Mammary epithelial cell (primary cell): ENCODE measurements at regions not wholly inside any gene's neighbourhood (a gene's known extent, or its start where the extent isn't known, plus 50 kb on each side); places are given as distances from the start of the nearest gene placed in this dataset.

Experiments used
- EZH2 ChIP-seq: IDR thresholded peaks from 2 replicates; pipeline ENCODE4 v1.6.1; 2012; ENCODE audit warnings: low read length, inconsistent platforms, borderline replicate concordance
- TF ChIP-seq, protein P1 (sequence below), 2 donors: IDR thresholded peaks in 1 of 2; conservative IDR thresholded peaks in 1 of 2; 2 replicates each; pipeline ENCODE4 v1.5.1; 2011 to 2012; ENCODE audit warnings: inconsistent platforms in 2 of 2, low read length in 2 of 2, mild to moderate bottlenecking in 2 of 2, control low read depth in 1 of 2, low read depth in 1 of 2; ENCODE audit not compliant: insufficient read depth in 1 of 2; ENCODE audit errors: extremely low read depth in 1 of 2

- TF ChIP-seq, protein P1, sequence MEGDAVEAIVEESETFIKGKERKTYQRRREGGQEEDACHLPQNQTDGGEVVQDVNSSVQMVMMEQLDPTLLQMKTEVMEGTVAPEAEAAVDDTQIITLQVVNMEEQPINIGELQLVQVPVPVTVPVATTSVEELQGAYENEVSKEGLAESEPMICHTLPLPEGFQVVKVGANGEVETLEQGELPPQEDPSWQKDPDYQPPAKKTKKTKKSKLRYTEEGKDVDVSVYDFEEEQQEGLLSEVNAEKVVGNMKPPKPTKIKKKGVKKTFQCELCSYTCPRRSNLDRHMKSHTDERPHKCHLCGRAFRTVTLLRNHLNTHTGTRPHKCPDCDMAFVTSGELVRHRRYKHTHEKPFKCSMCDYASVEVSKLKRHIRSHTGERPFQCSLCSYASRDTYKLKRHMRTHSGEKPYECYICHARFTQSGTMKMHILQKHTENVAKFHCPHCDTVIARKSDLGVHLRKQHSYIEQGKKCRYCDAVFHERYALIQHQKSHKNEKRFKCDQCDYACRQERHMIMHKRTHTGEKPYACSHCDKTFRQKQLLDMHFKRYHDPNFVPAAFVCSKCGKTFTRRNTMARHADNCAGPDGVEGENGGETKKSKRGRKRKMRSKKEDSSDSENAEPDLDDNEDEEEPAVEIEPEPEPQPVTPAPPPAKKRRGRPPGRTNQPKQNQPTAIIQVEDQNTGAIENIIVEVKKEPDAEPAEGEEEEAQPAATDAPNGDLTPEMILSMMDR (conservative IDR thresholded peaks at IDR 0.05 in 1 of 2, IDR thresholded peaks at IDR 0.05 in 1 of 2; ENCODE audit: extremely low read depth in 1 of 2, insufficient read depth in 1 of 2, low read depth in 1 of 2, low read length in 2 of 2), result no peak
- TF ChIP-seq EZH2, result no peak
Observed at GRCh38 chr13:29946093-29946492, 95.7 kb upstream of the UBL3 start.
